ENCODE measurements at regions not wholly inside any gene's neighbourhood (a gene's known extent, or its start where the extent isn't known, plus 50 kb on each side); places are given as distances from the start of the nearest gene placed in this dataset.

- Mint-ChIP-seq H3K9me3 (no peaks in the 10 kb centered on the region), H3K4me3 (no peak overlapping the region), H3K4me1 (no peaks in the 10 kb centered on the region), H3K36me3 (ENCODE audit: low read depth) (no peaks in the 10 kb centered on the region), H3K27me3 (no peaks in the 10 kb centered on the region), H3K27ac (no peak overlapping the region)
- ATAC-seq (ENCODE audit: low read depth) = no peak
- no peak for TF ChIP-seq CTCF (IDR thresholded peaks at IDR 0.05)
- intact Hi-C loops (cut with micrococcal nuclease) = no loop called here
- no peak for DNase-seq
- ChIA-PET POLR2A (no interaction called here), CTCF (no interaction called here)
Measured at GRCh38 chr1:58214674-58215073, 331.9 kb downstream of the OMA1 start.

- DNase-seq = no peak
- no peaks in the 10 kb centered on the region for H3K36me3 Mint-ChIP-seq (ENCODE audit: low read depth)
- no peak for ATAC-seq (ENCODE audit: low read depth)
- ChIA-PET CTCF (no interaction called here), POLR2A (no interaction called here)
- no peaks in the 10 kb centered on the region for H3K9me3 Mint-ChIP-seq
- no peaks in the 10 kb centered on the region for H3K4me1 Mint-ChIP-seq
- H3K4me3 Mint-ChIP-seq = no peak overlapping the region
- no peaks in the 10 kb centered on the region for H3K27me3 Mint-ChIP-seq
- H3K27ac Mint-ChIP-seq = no peak overlapping the region
- no peak for TF ChIP-seq CTCF (IDR thresholded peaks at IDR 0.05)
- intact Hi-C loops (cut with micrococcal nuclease) = no loop called here
Measured at GRCh38 chr1:58211869-58212268, 334.7 kb downstream of the OMA1 start.

- no peaks in the 10 kb centered on the region for H3K27me3 Mint-ChIP-seq
- no peaks in the 10 kb centered on the region for H3K4me1 Mint-ChIP-seq
- H3K36me3 Mint-ChIP-seq (ENCODE audit: low read depth) = no peaks in the 10 kb centered on the region
- no peak for TF ChIP-seq CTCF (IDR thresholded peaks at IDR 0.05)
- no peak for DNase-seq
- no peak overlapping the region for H3K27ac Mint-ChIP-seq
- no peak for ATAC-seq (ENCODE audit: low read depth)
- H3K4me3 Mint-ChIP-seq = no peak overlapping the region
- CTCF ChIA-PET = no interaction called here
- POLR2A ChIA-PET = no interaction called here
- intact Hi-C loops (cut with micrococcal nuclease) = no loop called here
- H3K9me3 Mint-ChIP-seq = no peaks in the 10 kb centered on the region
Measured at GRCh38 chr1:58209575-58209974, 337.0 kb downstream of the OMA1 start.

GRCh38 chr1:58206749-58207148 is 339.8 kb downstream of the OMA1 start:
- ChIA-PET CTCF (no interaction called here), POLR2A (no interaction called here)
- H3K27ac Mint-ChIP-seq = no peak overlapping the region
- ATAC-seq (ENCODE audit: low read depth) (no peak), DNase-seq (no peak)
- no peaks in the 10 kb centered on the region for H3K36me3 Mint-ChIP-seq (ENCODE audit: low read depth)
- no peak overlapping the region for H3K4me3 Mint-ChIP-seq
- H3K9me3 Mint-ChIP-seq = no peaks in the 10 kb centered on the region
- H3K27me3 Mint-ChIP-seq = no peaks in the 10 kb centered on the region
- no peaks in the 10 kb centered on the region for H3K4me1 Mint-ChIP-seq
- no peak for TF ChIP-seq CTCF (IDR thresholded peaks at IDR 0.05)
- intact Hi-C loops (cut with micrococcal nuclease) = no loop called here

- POLR2A ChIA-PET = no interaction called here
- Mint-ChIP-seq H3K27me3 (peaks cover 4% of the 10 kb centered on the region), H3K4me3 (no peak overlapping the region), H3K9me3 (no peaks in the 10 kb centered on the region), H3K27ac (no peak overlapping the region), H3K4me1 (no peaks in the 10 kb centered on the region), H3K36me3 (ENCODE audit: low read depth) (no peaks in the 10 kb centered on the region)
- intact Hi-C loops (cut with micrococcal nuclease) = no loop called here
- no peak for DNase-seq
- ATAC-seq (ENCODE audit: low read depth) = no peak
- CTCF ChIA-PET = no interaction called here
- TF ChIP-seq CTCF (IDR thresholded peaks at IDR 0.05) = no peak
Measured at GRCh38 chr1:58204284-58204683, 342.2 kb downstream of the OMA1 start.
